ENCODE measurements at regions not wholly inside any gene's neighbourhood (a gene's known extent, or its start where the extent isn't known, plus 50 kb on each side); places are given as distances from the start of the nearest gene placed in this dataset.

DNA sequence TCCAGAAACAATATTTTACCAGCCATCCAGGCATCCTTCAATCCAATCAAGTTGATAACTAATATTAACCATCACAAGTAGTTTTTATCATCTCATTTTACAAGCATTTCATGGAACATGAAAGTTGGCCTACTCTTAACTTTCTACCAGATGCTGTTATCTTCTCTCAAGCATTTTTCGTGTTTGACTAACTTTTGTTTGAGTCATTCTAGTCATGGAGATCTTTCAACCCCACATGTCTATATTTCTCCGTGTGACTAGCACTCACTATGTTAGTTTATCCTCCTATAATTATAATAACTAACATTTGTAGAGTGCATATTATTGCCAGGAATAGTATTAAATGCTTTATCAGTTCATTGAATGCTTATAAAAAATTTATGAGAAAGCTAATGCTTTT is 307.0 kb upstream of the CWC22 start:
- TF ChIP-seq GATA2 (IDR thresholded peaks at IDR 0.05; ENCODE audit: low read depth, low read length) (no peak), GATA3 (IDR thresholded peaks at IDR 0.05; ENCODE audit: low read depth, low read length) (no peak)

DNA sequence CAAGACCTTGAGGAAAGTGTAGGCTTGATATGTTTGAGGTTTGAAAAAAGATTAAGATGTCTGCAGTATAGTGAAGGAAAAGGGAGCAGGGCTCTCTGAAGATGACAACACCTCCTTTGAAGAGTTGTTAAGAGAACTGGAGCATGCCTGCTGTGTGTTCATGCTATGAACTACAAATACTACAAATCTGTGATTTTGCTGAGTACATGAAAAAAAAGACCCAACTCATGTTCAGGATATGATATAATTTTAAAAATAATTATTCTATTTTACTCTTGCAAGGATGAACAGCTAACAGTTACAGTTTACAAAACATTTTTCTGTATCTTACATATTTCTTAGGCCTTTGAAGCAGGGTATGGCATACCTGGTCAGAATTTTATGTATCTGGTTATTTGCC is 305.4 kb upstream of the CWC22 start:
- TF ChIP-seq GATA2 (IDR thresholded peaks at IDR 0.05; ENCODE audit: low read depth, low read length) = no peak
- TF ChIP-seq GATA3 (IDR thresholded peaks at IDR 0.05; ENCODE audit: low read depth, low read length) = no peak

DNA sequence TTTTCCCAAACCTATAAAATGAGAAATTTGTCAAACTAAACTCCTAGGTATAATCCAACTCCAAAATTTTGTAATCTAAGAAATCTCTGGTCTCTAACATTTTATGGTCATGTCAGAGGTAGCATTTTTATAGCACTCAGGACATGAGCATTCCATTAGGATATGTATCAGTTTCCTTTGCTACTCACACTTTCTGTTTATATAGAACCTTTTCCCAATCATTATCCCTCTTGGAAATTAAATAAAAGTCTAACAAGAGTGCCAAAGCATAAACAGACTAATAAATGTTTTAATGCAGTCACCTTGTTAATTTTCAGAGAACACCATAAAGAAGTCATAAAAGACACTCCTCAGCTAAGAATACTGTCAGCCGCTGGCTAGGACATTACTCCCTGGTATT is 300.0 kb upstream of the CWC22 start:
- TF ChIP-seq GATA3 (IDR thresholded peaks at IDR 0.05; ENCODE audit: low read depth, low read length) (no peak), GATA2 (IDR thresholded peaks at IDR 0.05; ENCODE audit: low read depth, low read length) (no peak)

DNA sequence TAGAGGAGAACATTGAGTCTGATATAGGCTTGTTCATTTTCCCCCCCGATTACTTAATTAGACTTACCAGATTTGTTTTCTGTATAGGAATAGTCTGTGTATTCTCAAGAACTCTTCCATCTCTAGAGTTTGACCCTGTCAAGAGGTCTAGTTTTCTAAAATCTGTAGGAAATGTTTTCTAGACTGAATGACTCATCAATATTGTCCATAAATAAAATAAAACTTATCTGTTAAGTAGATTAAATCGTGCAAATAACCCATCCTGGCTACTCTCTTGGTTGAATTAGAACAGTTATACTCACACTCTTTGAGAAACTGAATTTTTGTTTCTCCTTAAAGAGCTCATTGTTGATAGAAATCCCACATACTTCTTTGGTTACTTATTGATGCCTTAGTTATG is 299.2 kb upstream of the CWC22 start:
- no peak for TF ChIP-seq GATA2 (IDR thresholded peaks at IDR 0.05; ENCODE audit: low read depth, low read length)
- no peak for TF ChIP-seq GATA3 (IDR thresholded peaks at IDR 0.05; ENCODE audit: low read depth, low read length)

DNA sequence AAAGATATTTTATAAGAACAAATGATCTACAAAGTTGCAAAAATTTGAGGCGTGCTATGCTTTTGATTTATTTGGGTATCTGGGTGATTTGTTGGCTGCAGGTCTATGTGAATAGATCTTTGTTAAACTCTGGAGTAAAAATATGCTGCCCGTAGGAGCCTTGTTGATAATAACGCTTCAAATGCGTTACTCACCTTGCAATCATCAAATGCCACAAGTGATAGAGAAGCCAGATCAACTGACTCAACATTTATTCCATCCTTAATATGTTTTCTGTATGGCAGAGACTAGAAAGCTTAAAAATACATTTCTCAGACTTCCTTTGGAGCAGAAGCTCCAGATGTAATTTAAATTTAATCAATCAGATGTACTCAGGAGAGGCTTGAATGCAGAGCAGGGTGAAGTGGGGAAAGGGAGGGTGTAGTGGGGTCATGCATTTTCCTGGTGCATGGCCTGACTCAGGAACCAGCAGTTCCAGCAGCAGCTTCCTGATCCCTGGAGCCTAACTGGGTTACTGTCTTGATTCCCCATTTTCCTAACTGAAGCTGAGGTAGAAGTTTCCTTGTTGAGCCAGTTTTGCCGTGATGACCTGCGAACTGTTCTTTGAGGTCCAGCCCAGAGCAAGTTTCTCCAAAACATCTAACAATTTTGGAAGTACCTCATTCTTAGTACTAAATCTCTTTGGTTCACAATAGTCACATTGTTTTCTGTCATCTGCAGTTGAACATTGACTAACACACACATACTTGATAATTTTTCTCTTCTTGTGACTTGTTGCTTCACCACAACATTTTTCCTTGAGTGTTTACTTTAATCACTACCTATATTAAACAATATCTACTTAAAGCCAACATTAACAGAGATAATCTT is 284.7 kb upstream of the CWC22 start:
- TF ChIP-seq GATA2 (IDR thresholded peaks at IDR 0.05; ENCODE audit: low read depth, low read length) = no peak
- no peak for TF ChIP-seq GATA3 (IDR thresholded peaks at IDR 0.05; ENCODE audit: low read depth, low read length)

DNA sequence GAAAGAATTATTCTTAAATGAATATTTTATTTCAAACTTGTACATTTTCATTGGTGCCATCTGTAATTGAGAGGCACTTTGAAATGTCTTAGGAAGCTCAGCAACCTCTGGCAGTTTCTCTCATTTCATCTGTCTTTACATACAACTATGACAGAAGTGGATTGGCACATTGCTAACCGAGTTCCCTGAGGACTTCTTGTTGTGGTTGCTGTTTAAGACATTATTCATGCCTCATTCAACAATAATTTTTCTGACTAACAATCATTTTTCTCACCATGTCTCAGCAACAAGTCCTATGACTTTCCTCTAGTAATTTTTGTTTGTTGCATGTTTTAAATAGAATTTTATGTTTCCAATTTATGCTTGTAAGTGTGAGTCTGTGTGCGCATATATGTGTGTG is 284.0 kb upstream of the CWC22 start:
- no peak for TF ChIP-seq GATA3 (IDR thresholded peaks at IDR 0.05; ENCODE audit: low read depth, low read length)
- no peak for TF ChIP-seq GATA2 (IDR thresholded peaks at IDR 0.05; ENCODE audit: low read depth, low read length)

DNA sequence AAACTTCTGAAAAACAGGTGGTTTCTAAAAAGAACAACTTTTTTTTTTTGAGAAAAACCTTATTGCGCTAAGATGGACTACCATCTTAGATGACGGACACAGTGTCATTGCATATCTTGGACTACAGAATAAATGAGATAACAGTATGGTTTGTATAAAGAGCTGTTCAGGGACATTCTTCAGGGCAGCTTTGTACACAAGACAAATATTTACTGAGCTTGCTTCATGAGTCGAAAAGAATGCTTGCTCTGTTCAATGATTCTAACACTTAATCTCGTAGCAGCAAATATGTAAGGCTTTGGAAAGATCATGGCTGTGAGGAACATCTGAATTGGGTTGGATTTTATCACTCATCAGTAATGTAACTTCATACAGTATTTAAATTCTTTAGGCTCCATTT is 282.5 kb upstream of the CWC22 start:
- TF ChIP-seq GATA2 (IDR thresholded peaks at IDR 0.05; ENCODE audit: low read depth, low read length) = no peak
- TF ChIP-seq GATA3 (IDR thresholded peaks at IDR 0.05; ENCODE audit: low read depth, low read length) = no peak

DNA sequence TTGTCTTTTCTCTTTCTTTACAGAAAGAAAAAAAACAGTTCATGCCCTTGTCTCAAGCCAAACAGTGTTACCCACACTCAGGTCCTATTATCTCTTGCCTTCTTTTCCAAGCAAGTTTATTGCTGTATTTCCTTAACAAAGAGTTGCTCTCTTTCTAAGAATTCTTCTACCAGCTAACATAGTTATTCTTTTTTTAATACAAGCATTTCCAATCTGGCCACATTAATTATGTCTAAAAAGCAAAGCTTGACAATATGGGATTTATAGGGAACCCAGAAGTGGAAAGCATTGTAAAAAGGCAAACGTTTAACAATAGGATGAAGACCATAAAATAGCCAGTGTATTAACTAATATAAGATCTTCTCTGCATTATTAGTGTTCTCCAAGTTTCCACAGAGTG is 272.5 kb upstream of the CWC22 start:
- TF ChIP-seq GATA3 (IDR thresholded peaks at IDR 0.05; ENCODE audit: low read depth, low read length) (no peak), GATA2 (IDR thresholded peaks at IDR 0.05; ENCODE audit: low read depth, low read length) (no peak)

DNA sequence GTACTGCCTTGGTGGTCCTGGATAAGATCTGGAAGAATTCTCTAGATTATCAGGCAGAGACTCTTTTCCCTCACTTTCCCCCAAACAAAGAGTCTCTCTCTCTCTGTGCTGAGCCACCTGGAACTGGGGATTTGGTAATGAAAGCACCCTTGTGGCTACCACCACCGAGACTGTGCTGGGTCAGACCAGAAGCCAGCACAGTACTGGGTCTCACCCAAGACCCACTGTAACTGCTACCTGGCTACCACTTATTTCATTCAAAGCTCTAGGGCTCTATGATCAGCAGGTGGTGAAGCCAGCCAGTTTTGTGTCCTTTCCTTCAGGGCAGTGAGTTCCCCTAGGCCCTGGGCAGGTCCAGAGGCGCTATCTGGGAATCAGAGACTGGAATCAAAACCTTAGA is 269.6 kb upstream of the CWC22 start:
- TF ChIP-seq GATA3 (IDR thresholded peaks at IDR 0.05; ENCODE audit: low read depth, low read length) = no peak
- TF ChIP-seq GATA2 (IDR thresholded peaks at IDR 0.05; ENCODE audit: low read depth, low read length) = no peak

DNA sequence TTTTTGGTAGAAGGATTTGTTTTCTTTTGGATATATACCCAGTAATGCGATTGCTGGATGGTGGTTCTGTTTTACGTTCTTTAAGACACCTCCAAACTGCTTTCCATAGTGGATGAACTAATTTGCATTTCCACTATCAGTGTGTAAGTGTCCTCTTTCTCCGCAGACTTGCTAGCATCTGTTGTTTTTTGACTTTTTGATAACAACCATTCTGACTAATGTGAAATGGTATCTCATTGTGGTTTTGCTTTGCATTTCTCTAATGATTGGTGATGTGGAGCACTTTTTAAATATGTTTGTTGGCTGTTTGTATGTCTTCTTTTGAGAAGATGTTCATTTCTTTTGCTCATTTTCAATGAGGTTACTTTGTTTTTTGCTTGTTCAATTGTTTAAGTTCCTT is 260.9 kb upstream of the CWC22 start:
- no peak for TF ChIP-seq GATA3 (IDR thresholded peaks at IDR 0.05; ENCODE audit: low read depth, low read length)

DNA sequence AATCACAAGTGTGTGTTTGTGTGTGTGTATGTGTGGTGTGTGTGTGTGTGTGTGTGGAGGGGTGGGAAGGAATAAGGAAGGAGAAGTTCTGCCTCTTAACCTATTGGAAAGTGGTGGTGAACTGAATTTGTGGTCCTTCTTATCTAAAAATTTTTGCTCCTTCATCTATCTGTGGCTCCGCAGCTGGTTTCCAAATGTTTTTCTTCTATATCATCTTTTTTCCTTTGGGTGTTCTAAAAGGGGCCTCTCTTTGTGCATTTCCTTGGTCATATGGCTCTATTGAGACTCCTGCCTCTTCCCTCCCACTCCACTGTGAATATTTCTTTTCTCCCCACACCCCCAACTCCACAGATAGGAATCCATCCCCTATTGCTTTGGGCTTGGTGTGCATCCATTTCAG is 254.9 kb upstream of the CWC22 start:
- no peak for TF ChIP-seq GATA3 (IDR thresholded peaks at IDR 0.05; ENCODE audit: low read depth, low read length)
- no peak for TF ChIP-seq GATA2 (IDR thresholded peaks at IDR 0.05; ENCODE audit: low read depth, low read length)

DNA sequence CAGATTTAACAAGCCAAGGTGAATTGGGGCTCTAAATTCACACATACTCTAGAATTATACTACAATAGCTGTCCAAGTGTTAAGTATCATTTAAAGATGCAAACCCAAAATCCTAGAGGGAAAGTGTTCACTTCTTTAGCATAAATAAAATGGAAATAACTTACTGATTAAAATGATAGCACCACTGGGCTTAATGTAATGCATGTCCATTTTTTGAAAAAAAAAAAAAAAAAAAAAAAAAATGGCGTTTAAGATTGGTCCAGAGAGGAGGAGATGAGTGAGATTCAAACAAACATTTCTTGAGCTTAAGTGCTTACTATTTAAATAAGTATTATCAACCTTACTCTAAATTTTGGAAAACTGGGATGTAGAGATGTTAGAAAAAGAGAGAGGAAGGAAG is 251.5 kb upstream of the CWC22 start:
- TF ChIP-seq GATA2 (IDR thresholded peaks at IDR 0.05; ENCODE audit: low read depth, low read length) = no peak
- TF ChIP-seq GATA3 (IDR thresholded peaks at IDR 0.05; ENCODE audit: low read depth, low read length) = no peak

DNA sequence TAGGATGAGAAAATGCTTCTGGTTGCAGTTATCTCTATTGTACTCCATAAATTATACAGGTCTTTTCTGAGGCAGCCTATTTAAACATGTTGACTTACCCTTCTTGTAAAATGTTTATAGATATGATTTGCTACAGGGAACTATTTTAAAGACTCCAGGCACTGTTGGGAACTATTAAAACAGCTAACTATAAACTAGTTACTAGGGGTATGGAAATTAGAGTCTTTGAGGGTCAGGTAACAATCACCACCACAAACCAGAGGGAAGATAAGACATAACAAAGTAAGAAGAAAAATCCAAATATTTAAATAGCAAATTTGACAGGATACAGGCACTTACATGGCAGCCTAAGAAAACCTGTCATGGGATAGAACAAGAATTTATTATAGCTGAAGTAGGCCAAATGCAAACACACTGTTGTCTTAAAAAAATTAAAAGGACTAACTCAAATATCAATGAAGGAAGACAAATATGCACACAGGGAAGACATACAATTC is 251.0 kb upstream of the CWC22 start:
- no peak for TF ChIP-seq GATA2 (IDR thresholded peaks at IDR 0.05; ENCODE audit: low read depth, low read length)
- no peak for TF ChIP-seq GATA3 (IDR thresholded peaks at IDR 0.05; ENCODE audit: low read depth, low read length)

DNA sequence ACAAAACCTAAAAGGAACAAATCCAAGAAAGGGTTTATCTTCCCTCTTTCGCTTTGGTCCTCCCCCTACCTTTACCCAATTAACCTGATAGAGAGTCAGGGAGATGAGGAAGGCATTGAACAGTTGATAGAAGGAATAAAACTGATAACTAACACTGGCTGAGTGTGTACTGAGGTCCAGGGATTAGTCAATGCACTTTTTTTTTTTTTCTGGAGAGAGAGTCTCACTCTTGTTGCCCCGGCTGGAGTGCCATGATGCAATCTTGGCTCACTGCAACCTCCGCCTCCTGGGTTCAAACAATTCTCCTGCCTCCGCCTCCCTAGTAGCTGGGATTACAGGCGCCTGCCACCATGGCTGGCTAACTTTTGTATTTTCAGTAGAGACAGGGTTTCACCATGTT is 250.2 kb upstream of the CWC22 start:
- TF ChIP-seq GATA3 (IDR thresholded peaks at IDR 0.05; ENCODE audit: low read depth, low read length) = no peak
- TF ChIP-seq GATA2 (IDR thresholded peaks at IDR 0.05; ENCODE audit: low read depth, low read length) = no peak

DNA sequence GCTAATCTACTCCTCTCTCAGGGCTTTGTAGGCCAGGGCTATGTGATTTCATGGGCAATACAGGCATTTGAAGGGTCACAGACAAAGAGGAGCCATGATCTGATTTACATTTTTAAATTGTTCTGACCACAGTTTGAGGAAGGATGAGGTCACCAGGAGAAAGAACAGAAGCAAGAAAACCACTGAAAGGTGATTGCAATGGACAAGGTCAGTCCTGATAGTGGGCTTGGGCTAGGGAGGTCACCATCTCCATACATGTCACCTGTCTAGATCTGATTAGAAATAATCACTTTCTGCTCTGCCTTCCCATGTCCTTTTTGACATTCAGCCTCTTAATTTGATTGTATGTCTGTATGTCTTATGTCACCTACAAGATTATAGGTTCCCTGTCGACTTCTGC is 248.9 kb upstream of the CWC22 start:
- no peak for TF ChIP-seq GATA2 (IDR thresholded peaks at IDR 0.05; ENCODE audit: low read depth, low read length)

DNA sequence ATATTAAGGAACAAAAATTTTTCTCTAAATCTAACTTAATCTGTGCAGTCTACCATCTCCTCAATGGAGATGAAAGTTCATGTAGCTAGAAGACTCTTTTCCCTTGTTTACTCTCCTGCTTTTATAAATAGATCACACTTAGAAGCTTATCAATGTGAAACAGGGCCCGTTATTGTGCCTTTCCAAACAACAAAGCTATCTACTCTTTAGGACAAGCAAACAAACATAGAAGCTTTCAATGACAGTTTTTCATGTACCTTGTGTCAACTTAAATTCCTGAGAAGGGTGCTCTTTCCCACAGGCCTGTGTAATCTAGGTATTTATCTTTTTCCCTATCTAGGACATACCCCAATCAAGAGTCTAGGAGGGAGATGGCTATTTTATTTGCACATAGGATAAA is 247.8 kb upstream of the CWC22 start:
- TF ChIP-seq GATA2 (IDR thresholded peaks at IDR 0.05; ENCODE audit: low read depth, low read length) (no peak), GATA3 (IDR thresholded peaks at IDR 0.05; ENCODE audit: low read depth, low read length) (no peak)
